ENCODE measurements at regions not wholly inside any gene's neighbourhood (a gene's known extent, or its start where the extent isn't known, plus 50 kb on each side); places are given as distances from the start of the nearest gene placed in this dataset.

DNA sequence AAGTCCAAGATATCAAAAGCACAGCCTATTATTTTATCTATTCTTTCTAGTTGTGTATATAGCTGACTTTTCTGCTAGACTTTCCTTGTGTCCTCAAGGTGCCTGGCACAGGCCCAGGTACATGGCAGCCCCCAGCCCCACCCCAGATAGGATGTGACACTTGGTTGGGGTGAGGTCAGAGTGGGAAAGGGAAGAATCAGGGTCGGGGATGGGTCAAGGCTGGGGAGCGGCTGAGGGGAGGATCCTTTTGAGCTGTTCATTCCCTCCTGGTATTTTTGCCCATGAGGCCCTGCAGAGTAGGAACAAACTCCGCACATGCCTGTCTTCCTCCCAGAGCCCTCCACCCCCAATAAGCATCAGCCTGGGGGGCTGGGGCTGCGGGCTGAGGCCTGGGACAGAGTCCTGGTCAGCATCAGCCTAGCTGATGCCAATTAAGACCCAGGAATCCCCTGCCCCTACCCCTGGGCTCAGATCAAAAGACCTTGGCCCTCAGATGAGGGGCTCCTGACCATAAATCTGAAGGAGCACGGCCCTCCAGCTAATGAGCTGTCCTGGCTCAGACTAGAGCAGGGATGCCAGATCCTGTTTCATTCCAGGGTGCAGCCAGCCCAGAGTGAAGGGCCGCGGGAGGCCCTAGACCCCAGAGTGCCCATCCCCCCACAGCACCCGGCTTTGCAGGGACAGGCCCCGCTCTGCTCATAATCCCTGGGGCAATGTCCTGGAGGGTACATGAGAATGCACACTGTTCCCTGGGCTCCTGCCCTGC, 85.3 kb downstream of the SDC1 start:
- Histone ChIP-seq H3K36me3 (no peaks in the 10 kb centered on the region), H3K9me3 (no peaks in the 10 kb centered on the region), H3K27ac (no peak overlapping the region), H3K4me1 (peaks cover 0 to 8% (median 0%) of the 10 kb centered on the region in 4 donors), H3K4me3 (no peak overlapping the region), H3K27me3 (no peaks in the 10 kb centered on the region)
- 65 to 67% methylated on average over 9 of the region's 9 CpGs for WGBS, 2 donors
- intact Hi-C loops (cut with DNase I): loop anchor here (5.0 to 10.0 kb wide), 2 partner anchors 83 to 505 kb away; no protein-coding TSS in a partner anchor
- DNase-seq: no peak
- no peak for TF ChIP-seq EP300 (IDR thresholded peaks at IDR 0.05)
- TF ChIP-seq POLR2A (IDR thresholded peaks at IDR 0.05): no peak
- TF ChIP-seq, protein P1, sequence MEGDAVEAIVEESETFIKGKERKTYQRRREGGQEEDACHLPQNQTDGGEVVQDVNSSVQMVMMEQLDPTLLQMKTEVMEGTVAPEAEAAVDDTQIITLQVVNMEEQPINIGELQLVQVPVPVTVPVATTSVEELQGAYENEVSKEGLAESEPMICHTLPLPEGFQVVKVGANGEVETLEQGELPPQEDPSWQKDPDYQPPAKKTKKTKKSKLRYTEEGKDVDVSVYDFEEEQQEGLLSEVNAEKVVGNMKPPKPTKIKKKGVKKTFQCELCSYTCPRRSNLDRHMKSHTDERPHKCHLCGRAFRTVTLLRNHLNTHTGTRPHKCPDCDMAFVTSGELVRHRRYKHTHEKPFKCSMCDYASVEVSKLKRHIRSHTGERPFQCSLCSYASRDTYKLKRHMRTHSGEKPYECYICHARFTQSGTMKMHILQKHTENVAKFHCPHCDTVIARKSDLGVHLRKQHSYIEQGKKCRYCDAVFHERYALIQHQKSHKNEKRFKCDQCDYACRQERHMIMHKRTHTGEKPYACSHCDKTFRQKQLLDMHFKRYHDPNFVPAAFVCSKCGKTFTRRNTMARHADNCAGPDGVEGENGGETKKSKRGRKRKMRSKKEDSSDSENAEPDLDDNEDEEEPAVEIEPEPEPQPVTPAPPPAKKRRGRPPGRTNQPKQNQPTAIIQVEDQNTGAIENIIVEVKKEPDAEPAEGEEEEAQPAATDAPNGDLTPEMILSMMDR (IDR thresholded peaks at IDR 0.05): no peak
- TF ChIP-seq POLR2AphosphoS5 (IDR thresholded peaks at IDR 0.05): no peak

DNA sequence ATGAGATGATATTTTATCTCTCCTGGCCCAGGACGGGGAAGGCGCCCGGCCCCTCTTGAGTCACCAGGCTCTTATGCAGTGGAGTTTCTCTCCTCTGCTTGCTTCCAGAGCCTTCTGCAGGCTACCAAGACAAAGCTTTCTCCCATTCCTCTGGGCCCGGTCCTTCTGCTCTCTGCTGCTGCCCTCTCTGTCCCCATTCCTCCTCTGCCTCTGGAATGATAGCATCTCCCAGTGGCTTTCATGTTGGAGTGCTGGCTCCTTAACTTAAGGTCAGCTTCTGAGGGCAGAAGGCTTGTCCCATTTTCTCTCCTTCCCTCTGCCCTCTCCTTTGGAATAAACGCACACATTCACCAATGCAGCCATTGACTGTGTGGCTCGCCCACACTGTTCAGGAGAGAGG, 86.2 kb downstream of the SDC1 start:
- Histone ChIP-seq H3K27ac (no peak overlapping the region), H3K9me3 (no peaks in the 10 kb centered on the region), H3K4me3 (no peak overlapping the region), H3K36me3 (no peaks in the 10 kb centered on the region), H3K4me1 (peaks cover 0 to 8% (median 0%) of the 10 kb centered on the region in 4 donors), H3K27me3 (no peaks in the 10 kb centered on the region)
- no peak for TF ChIP-seq EP300 (IDR thresholded peaks at IDR 0.05)
- TF ChIP-seq POLR2A (IDR thresholded peaks at IDR 0.05): no peak
- TF ChIP-seq POLR2AphosphoS5 (IDR thresholded peaks at IDR 0.05): no peak
- TF ChIP-seq, protein P1 (IDR thresholded peaks at IDR 0.05): no peak
- no peak for DNase-seq
- intact Hi-C loops (cut with DNase I): loop anchor here (10.0 kb wide), 1 partner anchor 506 kb away; no protein-coding TSS in a partner anchor
- WGBS, 2 donors: 60 to 61% methylated on average over 6 of the region's 6 CpGs

DNA sequence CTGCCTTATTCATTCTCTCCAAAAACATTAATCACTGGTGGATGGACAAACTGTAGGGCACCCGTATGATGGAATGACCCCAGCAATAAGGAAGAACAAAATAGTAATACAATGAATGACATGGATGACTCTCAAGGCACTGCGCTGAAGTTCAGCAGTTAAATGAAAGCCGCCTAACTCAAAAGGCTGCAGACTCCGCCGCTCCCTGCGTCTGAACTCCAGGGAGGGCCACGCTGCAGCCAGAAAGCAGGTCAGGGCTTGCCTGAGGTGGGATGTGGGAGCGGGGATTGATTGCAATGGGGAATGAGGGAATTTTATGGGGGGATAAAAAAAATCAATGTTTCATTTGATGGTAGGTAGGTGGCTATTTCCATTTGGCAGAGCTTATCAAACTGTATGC, 86.5 kb upstream of the LAPTM4A start:
- WGBS, 2 donors: 91 to 93% methylated on average over 8 of the region's 8 CpGs
- H3K9me3 ChIP-seq: no peaks in the 10 kb centered on the region
- no peak for DNase-seq
- no peak overlapping the region for H3K4me3 ChIP-seq
- intact Hi-C loops (cut with DNase I): loop anchor here (10.0 kb wide), 1 partner anchor 507 kb away; no protein-coding TSS in a partner anchor
- no peaks in the 10 kb centered on the region for H3K36me3 ChIP-seq
- no peak overlapping the region for H3K27ac ChIP-seq
- no peak for TF ChIP-seq POLR2A (IDR thresholded peaks at IDR 0.05)
- TF ChIP-seq, protein P1 (IDR thresholded peaks at IDR 0.05): no peak
- TF ChIP-seq POLR2AphosphoS5 (IDR thresholded peaks at IDR 0.05): no peak
- TF ChIP-seq EP300 (IDR thresholded peaks at IDR 0.05): no peak
- H3K27me3 ChIP-seq: no peaks in the 10 kb centered on the region
- peaks cover 0 to 2% (median 0%) of the 10 kb centered on the region in 4 donors for H3K4me1 ChIP-seq

DNA sequence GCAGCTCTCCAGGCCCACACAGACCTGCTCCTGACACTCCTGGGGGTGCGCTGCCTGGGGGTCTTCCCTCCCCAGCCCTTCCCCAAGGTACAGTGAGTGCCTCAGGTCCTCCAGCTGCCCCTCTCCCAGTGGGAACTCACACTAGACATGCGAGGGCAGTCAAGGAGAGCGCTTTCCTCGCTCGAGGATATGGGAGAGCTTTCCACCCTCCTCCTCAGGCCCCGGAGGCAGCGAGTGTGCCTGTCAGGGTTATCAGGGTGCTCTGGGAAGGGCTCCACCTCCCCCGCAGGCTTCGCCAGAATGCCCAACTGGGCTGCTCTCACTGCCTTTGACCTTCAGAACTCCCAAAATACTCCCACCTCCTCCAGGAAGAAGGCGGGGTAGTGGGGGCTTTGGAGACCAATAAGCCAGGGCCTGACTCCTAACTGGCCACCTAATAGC, 85.7 kb upstream of the LAPTM4A start:
- no peaks in the 10 kb centered on the region for H3K9me3 ChIP-seq
- intact Hi-C loops (cut with DNase I): loop anchor here (10.0 kb wide), 1 partner anchor 508 kb away; no protein-coding TSS in a partner anchor
- no peaks in the 10 kb centered on the region for H3K4me1 ChIP-seq
- H3K27ac ChIP-seq: no peak overlapping the region
- TF ChIP-seq EP300 (IDR thresholded peaks at IDR 0.05) (no peak), POLR2AphosphoS5 (IDR thresholded peaks at IDR 0.05) (no peak), POLR2A (IDR thresholded peaks at IDR 0.05) (no peak)
- TF ChIP-seq, protein P1 (IDR thresholded peaks at IDR 0.05): no peak
- WGBS, 2 donors: 87 to 92% methylated on average over 10 of the region's 10 CpGs
- H3K4me3 ChIP-seq: no peak overlapping the region
- no peaks in the 10 kb centered on the region for H3K27me3 ChIP-seq
- no peaks in the 10 kb centered on the region for H3K36me3 ChIP-seq
- DNase-seq: no peak

Data from sigmoid colon (tissue), 6 donors.